ENCODE measurements at regions not wholly inside any gene's neighbourhood (a gene's known extent, or its start where the extent isn't known, plus 50 kb on each side); places are given as distances from the start of the nearest gene placed in this dataset.

DNA sequence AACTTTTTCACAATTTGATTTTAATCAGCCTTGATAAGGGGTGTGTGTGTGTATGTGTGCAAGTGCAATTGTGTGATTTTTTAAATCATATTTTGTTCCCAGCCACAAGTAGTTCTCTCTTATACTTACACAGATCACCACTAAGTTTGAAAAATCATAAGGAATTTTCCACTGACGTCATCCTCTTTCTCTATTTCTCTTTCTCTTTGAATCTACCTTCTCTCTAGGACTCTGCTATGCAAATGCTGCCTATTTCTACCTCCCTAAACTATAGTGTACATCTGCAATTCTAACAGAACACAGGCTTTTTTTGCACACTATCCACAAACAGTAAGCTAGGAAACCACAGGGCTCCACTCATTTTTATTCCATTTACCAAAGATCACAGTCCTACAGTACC lies 254.6 kb upstream of the CYLC2 start (continued):
- no peak for TF ChIP-seq ZBTB33 (IDR thresholded peaks at IDR 0.05; ENCODE audit: borderline replicate concordance, low read depth)
- no peak for TF ChIP-seq EP300 (IDR thresholded peaks at IDR 0.05; ENCODE audit: borderline replicate concordance in 1 of 2, low read depth in 1 of 2, low read length in 1 of 2)
- TF ChIP-seq NFIC (IDR thresholded peaks at IDR 0.05; ENCODE audit: borderline replicate concordance), result no peak
- TF ChIP-seq TEAD4 (IDR thresholded peaks at IDR 0.05; ENCODE audit: borderline replicate concordance, insufficient read depth), result no peak
- TF ChIP-seq YY1 (IDR thresholded peaks at IDR 0.05; ENCODE audit: low read depth), result no peak
- no peak for TF ChIP-seq RFX5 (IDR thresholded peaks at IDR 0.05; ENCODE audit: low read length)
- TF ChIP-seq POLR2AphosphoS5 (IDR thresholded peaks at IDR 0.05; ENCODE audit: low read depth, low read length), result no peak
- TF ChIP-seq RXRA (IDR thresholded peaks at IDR 0.05; ENCODE audit: borderline replicate concordance, low read depth), result no peak
- no peak for TF ChIP-seq EZH2phosphoT487 (IDR thresholded peaks at IDR 0.05; ENCODE audit: borderline replicate concordance, low read depth)
- TF ChIP-seq RAD21 (IDR thresholded peaks at IDR 0.05; ENCODE audit: low read length), result no peak

- Histone ChIP-seq H3K9me2 (no peaks in the 10 kb centered on the region), H3K4me3 (ENCODE audit: low read depth in 2 of 2, low read length in 1 of 2) (no peak overlapping the region), H3K79me2 (ENCODE audit: insufficient read depth) (no peaks in the 10 kb centered on the region), H3K4me1 (ENCODE audit: control insufficient read depth in 1 of 2, insufficient read depth in 2 of 2, low read depth in 1 of 2, low read length in 1 of 2) (no peaks in the 10 kb centered on the region), H3K4me2 (no peak overlapping the region), H3K27ac (ENCODE audit: low read depth in 2 of 2, low read length in 1 of 2) (no peak overlapping the region), H2AFZ (ENCODE audit: low read depth) (no peak overlapping the region), H4K20me1 (ENCODE audit: insufficient read depth) (no peaks in the 10 kb centered on the region), H3F3A (replicated peaks; ENCODE audit: insufficient read depth) (no peaks in the 10 kb centered on the region), H3K36me3 (replicated peaks in 1 of 2; ENCODE audit: control insufficient read depth in 1 of 2, insufficient read depth in 2 of 2, low read length in 1 of 2) (no peaks in the 10 kb centered on the region), H3K9ac (no peak overlapping the region), H3K27me3 (ENCODE audit: insufficient read depth) (no peaks in the 10 kb centered on the region), H3K9me3 (no peaks in the 10 kb centered on the region)
- ChIA-PET POLR2A (no interaction called here), CTCF (no interaction called here)
- no peak for DNase-seq
- 17% methylated on average over 6 of the region's 6 CpGs for whole genome bisulfite sequencing (ENCODE audit: low lambda C conversion rate)
- TF ChIP-seq, protein P1, sequence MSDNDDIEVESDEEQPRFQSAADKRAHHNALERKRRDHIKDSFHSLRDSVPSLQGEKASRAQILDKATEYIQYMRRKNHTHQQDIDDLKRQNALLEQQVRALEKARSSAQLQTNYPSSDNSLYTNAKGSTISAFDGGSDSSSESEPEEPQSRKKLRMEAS (IDR thresholded peaks at IDR 0.05; ENCODE audit: low read depth), result no peak
- TF ChIP-seq USF2 (IDR thresholded peaks at IDR 0.05; ENCODE audit: borderline replicate concordance, low read depth, low read length) (no peak), ZBTB33 (IDR thresholded peaks at IDR 0.05; ENCODE audit: borderline replicate concordance, low read depth) (no peak)
Measured at GRCh38 chr9:102728946-102729345, 266.2 kb upstream of the CYLC2 start.
